Hindlimb muscle (tissue), 1 donor: ENCODE measurements at regions not wholly inside any gene's neighbourhood (a gene's known extent, or its start where the extent isn't known, plus 50 kb on each side); places are given as distances from the start of the nearest gene placed in this dataset.
"Not testable (repeated sequence)": the region's sequence is repeated elsewhere in the genome, so short reads cannot be mapped to it uniquely, and the experiment has no call there.

Experiments used
- DNase-seq: peaks from one replicate; pipeline ENCODE4 v3.0.0-alpha.2; 2013

- no peak for DNase-seq
Measured at GRCh38 chr3:31053299-31053698, 158.8 kb upstream of the GADL1 start.

GRCh38 chr3:31054032-31054431, 159.6 kb upstream of the GADL1 start:
- DNase-seq = no peak

GRCh38 chr3:31055757-31056156, 161.3 kb upstream of the GADL1 start:
- DNase-seq = no peak

- DNase-seq = no peak
Measured at GRCh38 chr3:31057891-31058290, 163.4 kb upstream of the GADL1 start.

GRCh38 chr3:31064021-31064420, 169.6 kb upstream of the GADL1 start:
- DNase-seq = no peak

GRCh38 chr3:31065765-31066164, 171.3 kb upstream of the GADL1 start:
- DNase-seq = no peak

- DNase-seq = peak; percentile 86
Measured at GRCh38 chr3:31067004-31067403, 172.5 kb upstream of the GADL1 start.

- DNase-seq = no peak
Measured at GRCh38 chr3:31075471-31075870, 181.0 kb upstream of the GADL1 start.

- DNase-seq = no peak
Measured at GRCh38 chr3:31075876-31076275, 181.4 kb upstream of the GADL1 start.

GRCh38 chr3:31077021-31077601, 182.7 kb upstream of the GADL1 start:
- no peak for DNase-seq

GRCh38 chr3:31077826-31078225, 183.4 kb upstream of the GADL1 start:
- DNase-seq = no peak

- DNase-seq = no peak
Measured at GRCh38 chr3:31079689-31080088, 185.2 kb upstream of the GADL1 start.

- peak; percentile 14 for DNase-seq
Measured at GRCh38 chr3:31081018-31081662, 186.7 kb upstream of the GADL1 start.

GRCh38 chr3:31086148-31086547, 191.7 kb upstream of the GADL1 start:
- DNase-seq = no peak

- no peak for DNase-seq
Measured at GRCh38 chr3:31086698-31087097, 192.2 kb upstream of the GADL1 start.

GRCh38 chr3:31091748-31092147, 197.3 kb upstream of the GADL1 start:
- DNase-seq = no peak

GRCh38 chr3:31092748-31093589, 198.5 kb upstream of the GADL1 start:
- peak; percentile 28 for DNase-seq

GRCh38 chr3:31093606-31094005, 199.1 kb upstream of the GADL1 start:
- no peak for DNase-seq

GRCh38 chr3:31094048-31094447, 199.6 kb upstream of the GADL1 start:
- DNase-seq = no peak

- DNase-seq = no peak
Measured at GRCh38 chr3:31095255-31095654, 200.8 kb upstream of the GADL1 start.

GRCh38 chr3:31096661-31097395, 202.4 kb upstream of the GADL1 start:
- DNase-seq = no peak

GRCh38 chr3:31100519-31100918, 206.1 kb upstream of the GADL1 start:
- no peak for DNase-seq

- DNase-seq = not testable (repeated sequence)
Measured at GRCh38 chr3:31101285-31101684, 206.8 kb upstream of the GADL1 start.
